ENCODE measurements at regions not wholly inside any gene's neighbourhood (a gene's known extent, or its start where the extent isn't known, plus 50 kb on each side); places are given as distances from the start of the nearest gene placed in this dataset.

GRCh38 chr12:61452076-61452475 is 808.1 kb upstream of the USP15 start:
- peak; percentile 1 for DNase-seq (ENCODE audit: low read depth)

GRCh38 chr12:61487728-61488127 is 772.5 kb upstream of the USP15 start:
- no peak for DNase-seq (ENCODE audit: low read depth)

GRCh38 chr12:61490526-61491498 is 769.4 kb upstream of the USP15 start:
- DNase-seq (ENCODE audit: low read depth), result no peak

- DNase-seq (ENCODE audit: low read depth), result no peak
Measured at GRCh38 chr12:61502179-61502578, 758.0 kb upstream of the USP15 start.

GRCh38 chr12:61504396-61505080 is 755.7 kb upstream of the USP15 start:
- no peak for DNase-seq (ENCODE audit: low read depth)

- DNase-seq (ENCODE audit: low read depth), result no peak
Measured at GRCh38 chr12:61513499-61513898, 746.7 kb upstream of the USP15 start.

- no peak for DNase-seq (ENCODE audit: low read depth)
Measured at GRCh38 chr12:61514016-61514415, 746.2 kb upstream of the USP15 start.

GRCh38 chr12:61521258-61521657 is 738.9 kb upstream of the USP15 start:
- no peak for DNase-seq (ENCODE audit: low read depth)

GRCh38 chr12:61523276-61523992 is 736.8 kb upstream of the USP15 start:
- DNase-seq (ENCODE audit: low read depth), result no peak

GRCh38 chr12:61524851-61525250 is 735.4 kb upstream of the USP15 start:
- DNase-seq (ENCODE audit: low read depth), result no peak

GRCh38 chr12:61525331-61525730 is 734.9 kb upstream of the USP15 start:
- DNase-seq (ENCODE audit: low read depth), result no peak

- DNase-seq (ENCODE audit: low read depth), result no peak
Measured at GRCh38 chr12:61530456-61530855, 729.7 kb upstream of the USP15 start.

- DNase-seq (ENCODE audit: low read depth), result no peak
Measured at GRCh38 chr12:61531195-61531594, 729.0 kb upstream of the USP15 start.

- no peak for DNase-seq (ENCODE audit: low read depth)
Measured at GRCh38 chr12:61536117-61536516, 724.1 kb upstream of the USP15 start.

- DNase-seq (ENCODE audit: low read depth), result no peak
Measured at GRCh38 chr12:61536525-61536924, 723.7 kb upstream of the USP15 start.

- no peak for DNase-seq (ENCODE audit: low read depth)
Measured at GRCh38 chr12:61538951-61539350, 721.3 kb upstream of the USP15 start.

GRCh38 chr12:61542551-61542950 is 717.7 kb upstream of the USP15 start:
- DNase-seq (ENCODE audit: low read depth), result no peak

GRCh38 chr12:61546296-61546695 is 713.9 kb upstream of the USP15 start:
- no peak for DNase-seq (ENCODE audit: low read depth)

GRCh38 chr12:61553091-61553490 is 707.1 kb upstream of the USP15 start:
- DNase-seq (ENCODE audit: low read depth), result no peak

- DNase-seq (ENCODE audit: low read depth), result no peak
Measured at GRCh38 chr12:61554268-61555008, 705.8 kb upstream of the USP15 start.

- no peak for DNase-seq (ENCODE audit: low read depth)
Measured at GRCh38 chr12:61563665-61564450, 696.3 kb upstream of the USP15 start.
